HepG2 (cell line): ENCODE measurements at regions not wholly inside any gene's neighbourhood (a gene's known extent, or its start where the extent isn't known, plus 50 kb on each side); places are given as distances from the start of the nearest gene placed in this dataset.

Experiments used
- ATRX ChIP-seq: sonication (generic); formaldehyde crosslinking; IDR thresholded peaks from 2 replicates; pipeline ENCODE4 v1.4.0; 2020; ENCODE audit warnings: missing genetic modification reagents, borderline replicate concordance
- EHMT2 ChIP-seq: fragments of 200-600 bp; sonication (generic); IDR thresholded peaks from 2 replicates; pipeline ENCODE4 v1.7.0; 2017; ENCODE audit warnings: antibody characterized with exemption, low read depth, low read length, borderline replicate concordance
- FOSL2 ChIP-seq: sonication (generic); formaldehyde crosslinking; IDR thresholded peaks from 2 replicates; pipeline ENCODE4 v1.4.0; 2020; ENCODE audit warnings: missing genetic modification reagents
- FOXA3 ChIP-seq: IDR thresholded peaks from 2 replicates; pipeline ENCODE4 v1.6.1; 2016; ENCODE audit warnings: missing genetic modification reagents, missing compliant biosample characterization
- HMG20A ChIP-seq: IDR thresholded peaks from 2 replicates; pipeline ENCODE4 v1.6.1; 2016; ENCODE audit warnings: borderline replicate concordance
- HMG20B ChIP-seq: conservative IDR thresholded peaks from 2 replicates; pipeline ENCODE4 v1.6.1; 2016; ENCODE audit warnings: missing genetic modification reagents, missing compliant biosample characterization
- KDM2A ChIP-seq: sonication (generic); formaldehyde crosslinking; IDR thresholded peaks from 2 replicates; pipeline ENCODE4 v1.4.0; 2020; ENCODE audit warnings: low read depth, missing genetic modification reagents, borderline replicate concordance
- KLF13 ChIP-seq: sonication (generic); formaldehyde crosslinking; IDR thresholded peaks from 2 replicates; pipeline ENCODE4 v1.4.0; 2020; ENCODE audit warnings: mild to moderate bottlenecking, missing genetic modification reagents
- RXRB ChIP-seq: IDR thresholded peaks from 2 replicates; pipeline ENCODE4 v1.6.1; 2016; ENCODE audit warnings: borderline replicate concordance, missing genetic modification reagents, missing compliant biosample characterization
- SOX5 ChIP-seq: IDR thresholded peaks from 2 replicates; pipeline ENCODE4 v1.6.1; 2016; ENCODE audit warnings: borderline replicate concordance
- SSRP1 ChIP-seq: IDR thresholded peaks from 2 replicates; pipeline ENCODE4 v1.6.1; 2016; ENCODE audit warnings: control low read depth
- ZSCAN30 ChIP-seq: sonication (generic); formaldehyde crosslinking; IDR thresholded peaks from 2 replicates; pipeline ENCODE4 v1.5.0; 2020; ENCODE audit warnings: mild to moderate bottlenecking, missing genetic modification reagents
- ZZZ3 ChIP-seq: sonication (generic); formaldehyde crosslinking; IDR thresholded peaks from 2 replicates; pipeline ENCODE4 v1.4.0; 2020; ENCODE audit warnings: missing genetic modification reagents, mild to moderate bottlenecking, borderline replicate concordance
- TF ChIP-seq, protein P1 (sequence below): IDR thresholded peaks from 2 replicates; pipeline ENCODE4 v1.6.1; 2016; ENCODE audit warnings: low read depth, missing genetic modification reagents, missing compliant biosample characterization
- TF ChIP-seq, protein P2 (sequence below): fragments of 450-650 bp; IDR thresholded peaks from 2 replicates; pipeline ENCODE4 v1.6.1; 2017; ENCODE audit warnings: mild to moderate bottlenecking
- TF ChIP-seq, protein P3 (sequence below), 2 experiments: fragments of 450-650 bp in 1 of 2; sonication (generic) in 1 of 2; formaldehyde crosslinking; IDR thresholded peaks; 2 replicates each; pipeline versions ENCODE4 v1.5.0 to v1.8.0; 2020 to 2022; ENCODE audit warnings: mild to moderate bottlenecking in 1 of 2, missing genetic modification reagents in 1 of 2
- TF ChIP-seq, protein P4 (sequence below): IDR thresholded peaks from 2 replicates; pipeline ENCODE4 v1.6.1; 2016; ENCODE audit warnings: low read depth, control low read depth

DNA sequence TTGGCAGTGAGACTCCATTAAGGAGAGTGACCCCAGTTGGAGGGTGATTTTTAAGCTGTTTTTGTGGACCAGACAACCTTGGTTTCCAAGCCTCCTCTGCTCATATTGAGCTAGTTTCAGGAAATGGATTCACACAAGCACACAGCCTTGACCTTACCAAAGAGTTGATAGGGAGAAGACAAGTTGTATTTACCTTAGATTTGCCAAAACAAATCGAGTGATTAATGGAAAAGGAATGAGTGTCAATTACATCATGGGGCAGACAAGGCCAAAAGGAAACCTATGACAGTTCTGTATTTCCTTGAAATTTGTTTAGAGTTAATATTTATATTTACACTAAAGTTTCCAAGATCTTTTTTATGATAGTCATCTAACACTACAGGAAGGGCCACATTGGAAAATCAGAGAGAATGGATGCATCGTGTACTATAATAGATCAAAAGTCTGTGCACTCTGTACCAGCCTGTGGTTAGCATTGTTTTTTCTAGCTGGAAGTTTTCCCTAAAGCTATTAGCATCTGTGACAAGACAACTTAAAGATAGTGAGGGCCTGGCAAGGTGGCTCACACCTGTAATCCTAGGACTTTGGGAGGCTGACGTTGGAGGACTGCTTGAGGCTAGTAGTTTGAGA lies 86.0 kb upstream of the FER start (continued):
- TF ChIP-seq, protein P1, sequence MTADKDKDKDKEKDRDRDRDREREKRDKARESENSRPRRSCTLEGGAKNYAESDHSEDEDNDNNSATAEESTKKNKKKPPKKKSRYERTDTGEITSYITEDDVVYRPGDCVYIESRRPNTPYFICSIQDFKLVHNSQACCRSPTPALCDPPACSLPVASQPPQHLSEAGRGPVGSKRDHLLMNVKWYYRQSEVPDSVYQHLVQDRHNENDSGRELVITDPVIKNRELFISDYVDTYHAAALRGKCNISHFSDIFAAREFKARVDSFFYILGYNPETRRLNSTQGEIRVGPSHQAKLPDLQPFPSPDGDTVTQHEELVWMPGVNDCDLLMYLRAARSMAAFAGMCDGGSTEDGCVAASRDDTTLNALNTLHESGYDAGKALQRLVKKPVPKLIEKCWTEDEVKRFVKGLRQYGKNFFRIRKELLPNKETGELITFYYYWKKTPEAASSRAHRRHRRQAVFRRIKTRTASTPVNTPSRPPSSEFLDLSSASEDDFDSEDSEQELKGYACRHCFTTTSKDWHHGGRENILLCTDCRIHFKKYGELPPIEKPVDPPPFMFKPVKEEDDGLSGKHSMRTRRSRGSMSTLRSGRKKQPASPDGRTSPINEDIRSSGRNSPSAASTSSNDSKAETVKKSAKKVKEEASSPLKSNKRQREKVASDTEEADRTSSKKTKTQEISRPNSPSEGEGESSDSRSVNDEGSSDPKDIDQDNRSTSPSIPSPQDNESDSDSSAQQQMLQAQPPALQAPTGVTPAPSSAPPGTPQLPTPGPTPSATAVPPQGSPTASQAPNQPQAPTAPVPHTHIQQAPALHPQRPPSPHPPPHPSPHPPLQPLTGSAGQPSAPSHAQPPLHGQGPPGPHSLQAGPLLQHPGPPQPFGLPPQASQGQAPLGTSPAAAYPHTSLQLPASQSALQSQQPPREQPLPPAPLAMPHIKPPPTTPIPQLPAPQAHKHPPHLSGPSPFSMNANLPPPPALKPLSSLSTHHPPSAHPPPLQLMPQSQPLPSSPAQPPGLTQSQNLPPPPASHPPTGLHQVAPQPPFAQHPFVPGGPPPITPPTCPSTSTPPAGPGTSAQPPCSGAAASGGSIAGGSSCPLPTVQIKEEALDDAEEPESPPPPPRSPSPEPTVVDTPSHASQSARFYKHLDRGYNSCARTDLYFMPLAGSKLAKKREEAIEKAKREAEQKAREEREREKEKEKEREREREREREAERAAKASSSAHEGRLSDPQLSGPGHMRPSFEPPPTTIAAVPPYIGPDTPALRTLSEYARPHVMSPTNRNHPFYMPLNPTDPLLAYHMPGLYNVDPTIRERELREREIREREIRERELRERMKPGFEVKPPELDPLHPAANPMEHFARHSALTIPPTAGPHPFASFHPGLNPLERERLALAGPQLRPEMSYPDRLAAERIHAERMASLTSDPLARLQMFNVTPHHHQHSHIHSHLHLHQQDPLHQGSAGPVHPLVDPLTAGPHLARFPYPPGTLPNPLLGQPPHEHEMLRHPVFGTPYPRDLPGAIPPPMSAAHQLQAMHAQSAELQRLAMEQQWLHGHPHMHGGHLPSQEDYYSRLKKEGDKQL (CRISPR knock-in tag): no peak
- TF ChIP-seq HMG20A: peak; percentile 76; the same call in 1 of the 2 replicates
- TF ChIP-seq, protein P2, sequence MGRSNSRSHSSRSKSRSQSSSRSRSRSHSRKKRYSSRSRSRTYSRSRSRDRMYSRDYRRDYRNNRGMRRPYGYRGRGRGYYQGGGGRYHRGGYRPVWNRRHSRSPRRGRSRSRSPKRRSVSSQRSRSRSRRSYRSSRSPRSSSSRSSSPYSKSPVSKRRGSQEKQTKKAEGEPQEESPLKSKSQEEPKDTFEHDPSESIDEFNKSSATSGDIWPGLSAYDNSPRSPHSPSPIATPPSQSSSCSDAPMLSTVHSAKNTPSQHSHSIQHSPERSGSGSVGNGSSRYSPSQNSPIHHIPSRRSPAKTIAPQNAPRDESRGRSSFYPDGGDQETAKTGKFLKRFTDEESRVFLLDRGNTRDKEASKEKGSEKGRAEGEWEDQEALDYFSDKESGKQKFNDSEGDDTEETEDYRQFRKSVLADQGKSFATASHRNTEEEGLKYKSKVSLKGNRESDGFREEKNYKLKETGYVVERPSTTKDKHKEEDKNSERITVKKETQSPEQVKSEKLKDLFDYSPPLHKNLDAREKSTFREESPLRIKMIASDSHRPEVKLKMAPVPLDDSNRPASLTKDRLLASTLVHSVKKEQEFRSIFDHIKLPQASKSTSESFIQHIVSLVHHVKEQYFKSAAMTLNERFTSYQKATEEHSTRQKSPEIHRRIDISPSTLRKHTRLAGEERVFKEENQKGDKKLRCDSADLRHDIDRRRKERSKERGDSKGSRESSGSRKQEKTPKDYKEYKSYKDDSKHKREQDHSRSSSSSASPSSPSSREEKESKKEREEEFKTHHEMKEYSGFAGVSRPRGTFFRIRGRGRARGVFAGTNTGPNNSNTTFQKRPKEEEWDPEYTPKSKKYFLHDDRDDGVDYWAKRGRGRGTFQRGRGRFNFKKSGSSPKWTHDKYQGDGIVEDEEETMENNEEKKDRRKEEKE: no peak
- TF ChIP-seq KLF13: no peak
- TF ChIP-seq ZZZ3: no peak
- TF ChIP-seq FOXA3: peak; percentile 51
- no peak for TF ChIP-seq SSRP1 (CRISPR knock-in tag)
- TF ChIP-seq FOSL2 (CRISPR knock-in tag): peak; percentile 78
- TF ChIP-seq ZSCAN30 (CRISPR knock-in tag): no peak
- 0 out of 2 replicates have a peak, but pooled peaks have one; percentile 9 for TF ChIP-seq SOX5 (CRISPR knock-in tag)
- no peak for TF ChIP-seq ATRX (CRISPR knock-in tag)
- no peak for TF ChIP-seq EHMT2
- TF ChIP-seq, protein P3, sequence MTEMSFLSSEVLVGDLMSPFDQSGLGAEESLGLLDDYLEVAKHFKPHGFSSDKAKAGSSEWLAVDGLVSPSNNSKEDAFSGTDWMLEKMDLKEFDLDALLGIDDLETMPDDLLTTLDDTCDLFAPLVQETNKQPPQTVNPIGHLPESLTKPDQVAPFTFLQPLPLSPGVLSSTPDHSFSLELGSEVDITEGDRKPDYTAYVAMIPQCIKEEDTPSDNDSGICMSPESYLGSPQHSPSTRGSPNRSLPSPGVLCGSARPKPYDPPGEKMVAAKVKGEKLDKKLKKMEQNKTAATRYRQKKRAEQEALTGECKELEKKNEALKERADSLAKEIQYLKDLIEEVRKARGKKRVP (CRISPR knock-in tag; IDR thresholded peaks at IDR 0.05): peak in 1 of 2 experiments; percentile 47; a peak in 1 of 4 replicates
- TF ChIP-seq KDM2A (CRISPR knock-in tag): no peak
- TF ChIP-seq, protein P4, sequence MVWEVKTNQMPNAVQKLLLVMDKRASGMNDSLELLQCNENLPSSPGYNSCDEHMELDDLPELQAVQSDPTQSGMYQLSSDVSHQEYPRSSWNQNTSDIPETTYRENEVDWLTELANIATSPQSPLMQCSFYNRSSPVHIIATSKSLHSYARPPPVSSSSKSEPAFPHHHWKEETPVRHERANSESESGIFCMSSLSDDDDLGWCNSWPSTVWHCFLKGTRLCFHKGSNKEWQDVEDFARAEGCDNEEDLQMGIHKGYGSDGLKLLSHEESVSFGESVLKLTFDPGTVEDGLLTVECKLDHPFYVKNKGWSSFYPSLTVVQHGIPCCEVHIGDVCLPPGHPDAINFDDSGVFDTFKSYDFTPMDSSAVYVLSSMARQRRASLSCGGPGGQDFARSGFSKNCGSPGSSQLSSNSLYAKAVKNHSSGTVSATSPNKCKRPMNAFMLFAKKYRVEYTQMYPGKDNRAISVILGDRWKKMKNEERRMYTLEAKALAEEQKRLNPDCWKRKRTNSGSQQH (CRISPR knock-in tag): no peak
- TF ChIP-seq RXRB: peak; percentile 78
- no peak for TF ChIP-seq HMG20B (CRISPR knock-in tag)
